Central memory CD8-positive, alpha-beta T cell (primary cell): ENCODE measurements at regions not wholly inside any gene's neighbourhood (a gene's known extent, or its start where the extent isn't known, plus 50 kb on each side); places are given as distances from the start of the nearest gene placed in this dataset.

ENCODE experiments used
- ATAC-seq: fragments of 150-1000 bp; cut with Tn5 transposase; replicated peaks from 2 replicates; pipeline ENCODE4 v1.10.0; 2022; ENCODE audit warnings: mild to moderate bottlenecking, moderate FRiP score, moderate number of reproducible peaks; ENCODE audit not compliant: poor library complexity, severe bottlenecking; ENCODE audit errors: extremely low read depth
- DNase-seq, 2 donors: peaks; one replicate each; pipeline ENCODE4 v3.0.0; 2021; ENCODE audit warnings: low spot score in 2 of 2
- H3K27ac Mint-ChIP-seq: one replicate; pipeline ENCODE4 v1.8.0; 2022; ENCODE audit warnings: low read depth, mild to moderate bottlenecking, moderate library complexity, mixed read lengths
- H3K27me3 Mint-ChIP-seq: one replicate; pipeline ENCODE4 v1.8.0; 2022; ENCODE audit warnings: mixed read lengths
- H3K36me3 Mint-ChIP-seq: one replicate; pipeline ENCODE4 v1.8.0; 2022; ENCODE audit warnings: mild to moderate bottlenecking, moderate library complexity, mixed read lengths; ENCODE audit not compliant: insufficient read depth
- H3K4me1 Mint-ChIP-seq: one replicate; pipeline ENCODE4 v1.8.0; 2022; ENCODE audit warnings: mixed read lengths
- H3K4me3 Mint-ChIP-seq: one replicate; pipeline ENCODE4 v1.8.0; 2022; ENCODE audit warnings: mild to moderate bottlenecking, moderate library complexity, mixed read lengths
- H3K9me3 Mint-ChIP-seq: one replicate; pipeline ENCODE4 v1.8.0; 2022; ENCODE audit warnings: mixed read lengths

GRCh38 chr6:139648430-139649000 lies 274.1 kb upstream of the CITED2 start:
- no peak overlapping the region for H3K27ac Mint-ChIP-seq
- H3K36me3 Mint-ChIP-seq: no peaks in the 10 kb centered on the region
- ATAC-seq (no peak), DNase-seq (no peak)
- no peaks in the 10 kb centered on the region for H3K27me3 Mint-ChIP-seq
- H3K4me1 Mint-ChIP-seq: no peaks in the 10 kb centered on the region
- no peaks in the 10 kb centered on the region for H3K9me3 Mint-ChIP-seq
- H3K4me3 Mint-ChIP-seq: no peak overlapping the region

- ATAC-seq (no peak), DNase-seq (no peak)
- no peaks in the 10 kb centered on the region for H3K27me3 Mint-ChIP-seq
- H3K36me3 Mint-ChIP-seq: no peaks in the 10 kb centered on the region
- no peak overlapping the region for H3K27ac Mint-ChIP-seq
- H3K4me1 Mint-ChIP-seq: no peaks in the 10 kb centered on the region
- no peak overlapping the region for H3K4me3 Mint-ChIP-seq
- H3K9me3 Mint-ChIP-seq: no peaks in the 10 kb centered on the region
These were observed 273.4 kb upstream of the CITED2 start for GRCh38 chr6:139647841-139648240.

- H3K27ac Mint-ChIP-seq: no peak overlapping the region
- no peaks in the 10 kb centered on the region for H3K4me1 Mint-ChIP-seq
- H3K36me3 Mint-ChIP-seq: no peaks in the 10 kb centered on the region
- ATAC-seq (no peak), DNase-seq (no peak)
- H3K4me3 Mint-ChIP-seq: no peak overlapping the region
- H3K27me3 Mint-ChIP-seq: no peaks in the 10 kb centered on the region
- H3K9me3 Mint-ChIP-seq: no peaks in the 10 kb centered on the region
These were observed 272.6 kb upstream of the CITED2 start for GRCh38 chr6:139647016-139647415.

- Mint-ChIP-seq H3K4me3 (no peak overlapping the region), H3K36me3 (no peaks in the 10 kb centered on the region), H3K9me3 (no peaks in the 10 kb centered on the region), H3K27ac (no peak overlapping the region), H3K27me3 (no peaks in the 10 kb centered on the region), H3K4me1 (peaks cover 14% of the 10 kb centered on the region)
- DNase-seq (no peak), ATAC-seq (no peak)
These were observed 270.4 kb upstream of the CITED2 start for GRCh38 chr6:139644821-139645220.

- no peak overlapping the region for H3K27ac Mint-ChIP-seq
- H3K4me3 Mint-ChIP-seq: no peak overlapping the region
- no peaks in the 10 kb centered on the region for H3K9me3 Mint-ChIP-seq
- DNase-seq (no peak), ATAC-seq (no peak)
- H3K4me1 Mint-ChIP-seq: peaks cover 14% of the 10 kb centered on the region
- H3K36me3 Mint-ChIP-seq: no peaks in the 10 kb centered on the region
- no peaks in the 10 kb centered on the region for H3K27me3 Mint-ChIP-seq
These were observed 269.5 kb upstream of the CITED2 start for GRCh38 chr6:139643986-139644385.

- Mint-ChIP-seq H3K9me3 (no peaks in the 10 kb centered on the region), H3K36me3 (no peaks in the 10 kb centered on the region), H3K27ac (no peak overlapping the region), H3K27me3 (peaks cover 11% of the 10 kb centered on the region), H3K4me3 (no peak overlapping the region), H3K4me1 (peaks cover 14% of the 10 kb centered on the region)
- no peak for DNase-seq
- no peak for ATAC-seq
These were observed 267.9 kb upstream of the CITED2 start for GRCh38 chr6:139642346-139642745.

- no peak for ATAC-seq
- Mint-ChIP-seq H3K4me3 (no peak overlapping the region), H3K36me3 (no peaks in the 10 kb centered on the region), H3K27me3 (peaks cover 11% of the 10 kb centered on the region), H3K27ac (no peak overlapping the region), H3K4me1 (peaks cover 14% of the 10 kb centered on the region), H3K9me3 (no peaks in the 10 kb centered on the region)
- DNase-seq: no peak
These were observed 266.9 kb upstream of the CITED2 start for GRCh38 chr6:139641376-139641775.

- no peak overlapping the region for H3K27ac Mint-ChIP-seq
- peaks cover 11% of the 10 kb centered on the region for H3K27me3 Mint-ChIP-seq
- peaks cover 14% of the 10 kb centered on the region for H3K4me1 Mint-ChIP-seq
- no peaks in the 10 kb centered on the region for H3K9me3 Mint-ChIP-seq
- H3K4me3 Mint-ChIP-seq: no peak overlapping the region
- ATAC-seq (no peak), DNase-seq (no peak)
- H3K36me3 Mint-ChIP-seq: no peaks in the 10 kb centered on the region
These were observed 266.5 kb upstream of the CITED2 start for GRCh38 chr6:139640921-139641320.

GRCh38 chr6:139640448-139640847 lies 266.0 kb upstream of the CITED2 start:
- H3K4me1 Mint-ChIP-seq: peaks cover 14% of the 10 kb centered on the region
- no peak for ATAC-seq

GRCh38 chr6:139639507-139639906 lies 265.1 kb upstream of the CITED2 start:
- Mint-ChIP-seq H3K4me3 (no peak overlapping the region), H3K27ac (no peak overlapping the region), H3K4me1 (peaks cover 14% of the 10 kb centered on the region), H3K36me3 (no peaks in the 10 kb centered on the region), H3K9me3 (no peaks in the 10 kb centered on the region), H3K27me3 (peaks cover 11% of the 10 kb centered on the region)
- ATAC-seq (no peak), DNase-seq (no peak)

More at GRCh38 chr6:139640448-139640847, 266.0 kb upstream of the CITED2 start:
- Mint-ChIP-seq H3K4me3 (no peak overlapping the region), H3K36me3 (no peaks in the 10 kb centered on the region), H3K27ac (no peak overlapping the region), H3K27me3 (peaks cover 11% of the 10 kb centered on the region), H3K9me3 (no peaks in the 10 kb centered on the region)
- DNase-seq: no peak

- Mint-ChIP-seq H3K36me3 (no peaks in the 10 kb centered on the region), H3K4me1 (peaks cover 14% of the 10 kb centered on the region), H3K4me3 (no peak overlapping the region), H3K27ac (no peak overlapping the region), H3K9me3 (no peaks in the 10 kb centered on the region), H3K27me3 (peaks cover 11% of the 10 kb centered on the region)
- no peak for DNase-seq
- ATAC-seq: no peak
These were observed 263.9 kb upstream of the CITED2 start for GRCh38 chr6:139638179-139638941.

GRCh38 chr6:139637766-139638165 lies 263.3 kb upstream of the CITED2 start:
- DNase-seq (no peak), ATAC-seq (no peak)
- Mint-ChIP-seq H3K36me3 (no peaks in the 10 kb centered on the region), H3K4me3 (no peak overlapping the region), H3K9me3 (no peaks in the 10 kb centered on the region), H3K27me3 (peaks cover 11% of the 10 kb centered on the region), H3K27ac (no peak overlapping the region), H3K4me1 (peaks cover 14% of the 10 kb centered on the region)

- H3K9me3 Mint-ChIP-seq: no peaks in the 10 kb centered on the region
- no peak for DNase-seq
- peaks cover 10% of the 10 kb centered on the region for H3K4me1 Mint-ChIP-seq
- H3K27ac Mint-ChIP-seq: no peak overlapping the region
- no peak overlapping the region for H3K4me3 Mint-ChIP-seq
- no peak for ATAC-seq
- no peaks in the 10 kb centered on the region for H3K36me3 Mint-ChIP-seq
- peaks cover 11% of the 10 kb centered on the region for H3K27me3 Mint-ChIP-seq
These were observed 261.9 kb upstream of the CITED2 start for GRCh38 chr6:139636391-139636790.
